ENCODE measurements at regions not wholly inside any gene's neighbourhood (a gene's known extent, or its start where the extent isn't known, plus 50 kb on each side); places are given as distances from the start of the nearest gene placed in this dataset.

DNA sequence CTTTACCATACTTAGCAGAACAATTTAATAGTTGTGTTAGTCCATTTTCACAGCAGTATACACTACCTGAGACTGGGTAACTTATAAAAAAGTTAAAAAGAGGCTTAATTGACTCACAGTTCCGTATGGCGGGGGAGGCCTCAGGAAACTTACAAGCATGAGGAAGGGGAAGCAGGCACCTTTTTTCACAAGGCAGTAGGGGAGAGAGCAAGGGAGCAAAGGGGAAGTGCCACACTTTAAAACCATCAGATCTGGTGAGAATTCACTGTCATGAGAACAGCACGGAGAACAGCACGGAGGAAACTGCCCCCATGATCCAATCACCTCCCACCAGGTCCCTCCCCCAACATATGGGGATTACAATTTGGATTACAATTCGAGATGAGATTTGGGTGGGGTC lies 269.9 kb downstream of the MTRR start:
- H3K4me2 ChIP-seq (ENCODE audit: low read length): no peak overlapping the region
- no peak overlapping the region for H3K4me3 ChIP-seq (ENCODE audit: low read length)
- H3K9me3 ChIP-seq (ENCODE audit: insufficient read depth, low read length): no peaks in the 10 kb centered on the region
- TF ChIP-seq EZH2phosphoT487 (IDR thresholded peaks at IDR 0.05; ENCODE audit: low read depth): no peak
- no peak for TF ChIP-seq CTCF (IDR thresholded peaks at IDR 0.05; ENCODE audit: low read depth, low read length)
- no peak overlapping the region for H3K9ac ChIP-seq (ENCODE audit: low read length)
- no peaks in the 10 kb centered on the region for H3K79me2 ChIP-seq (ENCODE audit: low read length)
- H3K4me1 ChIP-seq (ENCODE audit: low read length): no peaks in the 10 kb centered on the region
- no peak overlapping the region for H2AFZ ChIP-seq (ENCODE audit: low read depth, low read length)
- H3K36me3 ChIP-seq (replicated peaks; ENCODE audit: low read depth, low read length): no peaks in the 10 kb centered on the region
- H3K27me3 ChIP-seq (ENCODE audit: low read depth, low read length): no peaks in the 10 kb centered on the region
- H3K27ac ChIP-seq (ENCODE audit: low read length): no peak overlapping the region
- no peaks in the 10 kb centered on the region for H4K20me1 ChIP-seq (ENCODE audit: insufficient read depth, low read length)

DNA sequence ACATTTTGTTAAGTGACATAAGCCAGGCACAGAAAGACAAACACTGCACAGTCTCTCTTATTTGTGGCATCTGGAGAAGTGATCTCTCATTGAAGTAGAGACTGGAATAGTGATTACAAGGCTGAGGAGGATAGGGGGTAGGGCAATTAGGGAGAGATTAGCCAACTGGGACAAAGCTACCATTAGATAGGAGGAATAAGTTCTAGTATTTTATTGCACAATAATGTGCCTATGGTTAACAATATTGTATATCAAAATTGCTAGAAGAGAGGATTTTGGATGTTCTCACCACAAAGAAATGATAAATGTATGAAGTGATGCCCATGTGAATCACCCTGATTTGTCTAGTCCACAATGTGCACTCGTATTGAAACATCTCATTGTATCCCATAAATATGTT lies 281.8 kb downstream of the MTRR start:
- Histone ChIP-seq H3K4me2 (ENCODE audit: low read length) (no peak overlapping the region), H3K79me2 (ENCODE audit: low read length) (no peaks in the 10 kb centered on the region), H3K36me3 (replicated peaks; ENCODE audit: low read depth, low read length) (no peaks in the 10 kb centered on the region), H3K27ac (ENCODE audit: low read length) (no peak overlapping the region), H3K4me1 (ENCODE audit: low read length) (peaks cover 7% of the 10 kb centered on the region; the same call in 1 of the 2 replicates), H3K4me3 (ENCODE audit: low read length) (no peak overlapping the region), H3K27me3 (ENCODE audit: low read depth, low read length) (no peaks in the 10 kb centered on the region), H3K9me3 (ENCODE audit: insufficient read depth, low read length) (no peaks in the 10 kb centered on the region), H3K9ac (ENCODE audit: low read length) (no peak overlapping the region), H2AFZ (ENCODE audit: low read depth, low read length) (no peak overlapping the region), H4K20me1 (ENCODE audit: insufficient read depth, low read length) (no peaks in the 10 kb centered on the region)
- TF ChIP-seq CTCF (IDR thresholded peaks at IDR 0.05; ENCODE audit: low read depth, low read length): no peak
- no peak for TF ChIP-seq EZH2phosphoT487 (IDR thresholded peaks at IDR 0.05; ENCODE audit: low read depth)

DNA sequence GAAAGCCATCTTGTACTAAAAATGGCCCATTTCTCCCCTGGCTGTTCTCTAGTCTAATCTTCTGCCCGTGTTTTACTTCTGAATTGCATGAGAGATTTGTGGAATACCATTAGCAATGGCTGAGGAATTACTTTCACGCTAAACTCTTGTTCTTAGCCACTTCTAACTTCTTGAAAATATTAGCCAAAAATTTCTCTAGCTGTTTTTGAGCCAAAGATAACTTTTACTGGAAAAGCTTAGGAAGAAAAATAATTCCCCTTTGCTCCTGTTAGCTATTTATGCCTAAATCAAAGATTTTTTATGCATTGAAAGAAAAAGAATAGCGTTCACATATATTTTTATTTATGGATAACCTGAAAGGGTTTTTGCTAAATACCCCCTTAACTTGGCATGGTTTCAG lies 287.8 kb downstream of the MTRR start:
- Histone ChIP-seq H3K9me3 (ENCODE audit: insufficient read depth, low read length) (no peaks in the 10 kb centered on the region), H4K20me1 (ENCODE audit: insufficient read depth, low read length) (no peaks in the 10 kb centered on the region), H3K27me3 (ENCODE audit: low read depth, low read length) (no peaks in the 10 kb centered on the region), H3K9ac (ENCODE audit: low read length) (no peak overlapping the region), H3K4me2 (ENCODE audit: low read length) (no peak overlapping the region), H3K36me3 (replicated peaks; ENCODE audit: low read depth, low read length) (no peaks in the 10 kb centered on the region), H2AFZ (ENCODE audit: low read depth, low read length) (no peak overlapping the region), H3K79me2 (ENCODE audit: low read length) (no peaks in the 10 kb centered on the region), H3K4me3 (ENCODE audit: low read length) (no peak overlapping the region), H3K27ac (ENCODE audit: low read length) (no peak overlapping the region), H3K4me1 (ENCODE audit: low read length) (peaks cover 7% of the 10 kb centered on the region; the same call in 1 of the 2 replicates)
- TF ChIP-seq EZH2phosphoT487 (IDR thresholded peaks at IDR 0.05; ENCODE audit: low read depth) (no peak), CTCF (IDR thresholded peaks at IDR 0.05; ENCODE audit: low read depth, low read length) (no peak)

- Histone ChIP-seq H3K79me2 (ENCODE audit: low read length) (no peaks in the 10 kb centered on the region), H3K4me2 (ENCODE audit: low read length) (no peak overlapping the region)
These were observed 288.4 kb downstream of the MTRR start for GRCh38 chr5:8157320-8157822.

More at GRCh38 chr5:8157320-8157822, 288.4 kb downstream of the MTRR start:
- H3K36me3 ChIP-seq (replicated peaks; ENCODE audit: low read depth, low read length): no peaks in the 10 kb centered on the region
- no peak overlapping the region for H2AFZ ChIP-seq (ENCODE audit: low read depth, low read length)
- no peak overlapping the region for H3K27ac ChIP-seq (ENCODE audit: low read length)
- no peak overlapping the region for H3K4me3 ChIP-seq (ENCODE audit: low read length)
- H3K9ac ChIP-seq (ENCODE audit: low read length): no peak overlapping the region
- no peaks in the 10 kb centered on the region for H4K20me1 ChIP-seq (ENCODE audit: insufficient read depth, low read length)
- H3K4me1 ChIP-seq (ENCODE audit: low read length): peaks cover 7% of the 10 kb centered on the region; the same call in 1 of the 2 replicates
- H3K27me3 ChIP-seq (ENCODE audit: low read depth, low read length): no peaks in the 10 kb centered on the region
- H3K9me3 ChIP-seq (ENCODE audit: insufficient read depth, low read length): no peaks in the 10 kb centered on the region
- TF ChIP-seq EZH2phosphoT487 (IDR thresholded peaks at IDR 0.05; ENCODE audit: low read depth): no peak
